OCI-LY3 (cell line): ENCODE measurements at regions not wholly inside any gene's neighbourhood (a gene's known extent, or its start where the extent isn't known, plus 50 kb on each side); places are given as distances from the start of the nearest gene placed in this dataset.

ENCODE experiments used
- EZH2phosphoT487 ChIP-seq: fragments of 200-600 bp; shearing (Covaris generic); IDR thresholded peaks from 2 replicates; pipeline ENCODE4 v1.6.1; 2018; ENCODE audit warnings: antibody characterized with exemption, mixed run types, low read depth
- TF ChIP-seq, protein P1 (sequence below): fragments of 200-600, 300-600 bp; sonication (generic); IDR thresholded peaks from 2 replicates; pipeline ENCODE4 v1.5.1; 2014; ENCODE audit warnings: antibody characterized with exemption, low read length, low read depth

DNA sequence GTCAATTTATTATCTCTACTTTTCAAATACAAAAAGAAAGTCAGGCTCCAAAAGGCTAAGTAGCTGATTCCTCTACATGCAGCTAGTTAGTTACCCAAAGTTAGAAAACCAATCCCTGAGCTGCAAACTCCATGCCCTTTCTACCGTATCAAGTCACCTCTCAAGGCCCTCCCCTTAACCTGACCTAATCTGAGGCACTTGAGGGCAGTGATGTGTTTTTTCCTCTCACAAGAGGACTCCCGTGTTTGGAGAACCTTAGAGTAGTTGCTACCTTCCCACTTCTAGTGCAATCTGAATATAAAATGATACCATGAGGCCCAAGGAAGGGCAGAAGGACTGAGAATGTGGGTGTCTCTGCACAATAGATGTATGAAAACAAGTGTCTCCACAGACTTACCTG, 907.9 kb upstream of the CELF4 start:
- TF ChIP-seq, protein P1, sequence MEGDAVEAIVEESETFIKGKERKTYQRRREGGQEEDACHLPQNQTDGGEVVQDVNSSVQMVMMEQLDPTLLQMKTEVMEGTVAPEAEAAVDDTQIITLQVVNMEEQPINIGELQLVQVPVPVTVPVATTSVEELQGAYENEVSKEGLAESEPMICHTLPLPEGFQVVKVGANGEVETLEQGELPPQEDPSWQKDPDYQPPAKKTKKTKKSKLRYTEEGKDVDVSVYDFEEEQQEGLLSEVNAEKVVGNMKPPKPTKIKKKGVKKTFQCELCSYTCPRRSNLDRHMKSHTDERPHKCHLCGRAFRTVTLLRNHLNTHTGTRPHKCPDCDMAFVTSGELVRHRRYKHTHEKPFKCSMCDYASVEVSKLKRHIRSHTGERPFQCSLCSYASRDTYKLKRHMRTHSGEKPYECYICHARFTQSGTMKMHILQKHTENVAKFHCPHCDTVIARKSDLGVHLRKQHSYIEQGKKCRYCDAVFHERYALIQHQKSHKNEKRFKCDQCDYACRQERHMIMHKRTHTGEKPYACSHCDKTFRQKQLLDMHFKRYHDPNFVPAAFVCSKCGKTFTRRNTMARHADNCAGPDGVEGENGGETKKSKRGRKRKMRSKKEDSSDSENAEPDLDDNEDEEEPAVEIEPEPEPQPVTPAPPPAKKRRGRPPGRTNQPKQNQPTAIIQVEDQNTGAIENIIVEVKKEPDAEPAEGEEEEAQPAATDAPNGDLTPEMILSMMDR, result no peak
- TF ChIP-seq EZH2phosphoT487, result no peak
